Right atrium auricular region (tissue), 2 donors: ENCODE measurements at regions not wholly inside any gene's neighbourhood (a gene's known extent, or its start where the extent isn't known, plus 50 kb on each side); places are given as distances from the start of the nearest gene placed in this dataset.

Source experiments
- DNase-seq: peaks from one replicate; pipeline ENCODE4 v3.0.0-alpha.2; 2019; ENCODE audit warnings: low spot score
- H3K27ac ChIP-seq, 2 donors: fragments of 200-600 bp; sonication (generic); 1 replicate in 1 of 2; 2 replicates in 1 of 2; pipeline ENCODE4 v1.5.1; 2016 to 2019
- H3K27me3 ChIP-seq, 2 donors: fragments of 200-600 bp; sonication (generic); one replicate each; pipeline versions ENCODE4 v1.5.1 to v1.6.0; 2017 to 2019
- H3K36me3 ChIP-seq: fragments of 200-600 bp; sonication (generic); one replicate; pipeline ENCODE4 v1.5.1; 2016
- H3K4me1 ChIP-seq, 2 donors: fragments of 200-600 bp; sonication (generic); one replicate each; pipeline versions ENCODE4 v1.5.1 to v1.6.0; 2017 to 2019
- H3K4me3 ChIP-seq, 2 donors: fragments of 200-600 bp; sonication (generic); 1 replicate in 1 of 2; 2 replicates in 1 of 2; pipeline ENCODE4 v1.5.1; 2017 to 2019; ENCODE audit warnings: mild to moderate bottlenecking in 1 of 2, moderate library complexity in 1 of 2
- H3K9me3 ChIP-seq, 2 donors: fragments of 200-600 bp; sonication (generic); one replicate each; pipeline ENCODE4 v1.5.1; 2019
- CTCF ChIP-seq, 2 donors: fragments of 200-600 bp; sonication (generic); IDR thresholded peaks; one replicate each; pipeline ENCODE4 v1.5.1; 2019; ENCODE audit warnings: antibody characterized with exemption in 2 of 2

GRCh38 chr2:82893190-82893589, 1565.9 kb downstream of the SUCLG1 start:
- H3K9me3 ChIP-seq = no peaks in the 10 kb centered on the region
- no peaks in the 10 kb centered on the region for H3K27me3 ChIP-seq
- H3K27ac ChIP-seq = no peak overlapping the region
- no peak overlapping the region for H3K4me3 ChIP-seq
- no peaks in the 10 kb centered on the region for H3K36me3 ChIP-seq
- no peak for DNase-seq
- no peak for TF ChIP-seq CTCF (IDR thresholded peaks at IDR 0.05)
- H3K4me1 ChIP-seq = no peaks in the 10 kb centered on the region

GRCh38 chr2:82879803-82880202, 1579.3 kb downstream of the SUCLG1 start:
- no peak overlapping the region for H3K27ac ChIP-seq
- no peak for DNase-seq
- no peak for TF ChIP-seq CTCF (IDR thresholded peaks at IDR 0.05)

DNA sequence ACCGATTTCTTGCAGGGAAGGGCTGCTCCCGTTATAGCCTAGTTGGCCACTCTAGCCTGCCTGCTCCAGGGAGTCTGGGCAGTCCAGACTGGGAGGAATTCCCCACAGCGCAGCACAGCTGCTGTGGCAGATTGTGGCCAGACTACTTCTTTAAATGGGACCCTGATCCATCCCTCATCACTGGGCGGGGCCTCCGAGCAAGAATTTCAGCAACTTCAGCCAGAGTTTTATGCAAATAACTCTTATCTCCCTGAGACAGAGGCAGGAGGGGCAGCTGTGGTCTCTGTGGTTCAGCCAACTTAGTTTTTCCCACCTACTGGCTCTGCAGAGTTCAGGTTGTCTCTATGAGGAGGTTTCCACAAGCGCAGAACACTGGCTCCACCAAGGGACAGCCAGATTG, 1583.2 kb downstream of the SUCLG1 start:
- Histone ChIP-seq H3K4me1 (no peaks in the 10 kb centered on the region), H3K27me3 (no peaks in the 10 kb centered on the region), H3K4me3 (no peak overlapping the region), H3K27ac (no peak overlapping the region), H3K36me3 (no peaks in the 10 kb centered on the region), H3K9me3 (no peaks in the 10 kb centered on the region)
- TF ChIP-seq CTCF (IDR thresholded peaks at IDR 0.05) = no peak
- DNase-seq = no peak

More at GRCh38 chr2:82879803-82880202, 1579.3 kb downstream of the SUCLG1 start:
- H3K36me3 ChIP-seq = no peaks in the 10 kb centered on the region
- H3K4me1 ChIP-seq = no peaks in the 10 kb centered on the region
- no peak overlapping the region for H3K4me3 ChIP-seq
- no peaks in the 10 kb centered on the region for H3K27me3 ChIP-seq
- H3K9me3 ChIP-seq = no peaks in the 10 kb centered on the region

GRCh38 chr2:82857967-82858366, 1601.1 kb downstream of the SUCLG1 start:
- TF ChIP-seq CTCF (IDR thresholded peaks at IDR 0.05) = no peak
- H3K36me3 ChIP-seq = no peaks in the 10 kb centered on the region
- H3K4me1 ChIP-seq = no peaks in the 10 kb centered on the region
- no peak for DNase-seq
- no peak overlapping the region for H3K27ac ChIP-seq
- no peak overlapping the region for H3K4me3 ChIP-seq
- H3K9me3 ChIP-seq = no peaks in the 10 kb centered on the region
- H3K27me3 ChIP-seq = no peaks in the 10 kb centered on the region

GRCh38 chr2:82853299-82853698, 1605.8 kb downstream of the SUCLG1 start:
- Histone ChIP-seq H3K27ac (no peak overlapping the region), H3K4me1 (no peaks in the 10 kb centered on the region), H3K36me3 (no peaks in the 10 kb centered on the region), H3K9me3 (no peaks in the 10 kb centered on the region), H3K4me3 (no peak overlapping the region), H3K27me3 (no peaks in the 10 kb centered on the region)
- DNase-seq = no peak
- TF ChIP-seq CTCF (IDR thresholded peaks at IDR 0.05) = no peak

DNA sequence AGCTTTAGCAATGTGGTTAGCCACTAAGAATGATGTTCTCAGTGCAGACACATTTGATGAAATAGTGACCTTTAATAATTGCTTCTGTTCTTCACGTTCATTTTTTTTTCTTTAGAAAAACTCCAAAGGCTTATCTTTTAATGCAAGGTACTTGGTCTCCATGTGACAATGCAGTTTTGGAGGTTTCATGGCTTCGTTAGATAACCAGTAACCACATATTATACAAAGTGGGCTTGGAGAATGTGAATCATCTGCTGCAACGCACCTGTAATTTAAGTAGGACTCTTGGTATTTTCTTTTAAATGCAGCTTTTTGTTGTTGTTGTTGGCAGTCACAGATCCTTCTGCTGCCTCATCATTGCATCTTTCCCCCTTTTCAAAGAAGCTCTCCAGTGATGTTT, 1606.3 kb downstream of the SUCLG1 start:
- no peak overlapping the region for H3K27ac ChIP-seq
- no peaks in the 10 kb centered on the region for H3K9me3 ChIP-seq
- H3K4me3 ChIP-seq = no peak overlapping the region
- H3K27me3 ChIP-seq = no peaks in the 10 kb centered on the region
- H3K36me3 ChIP-seq = no peaks in the 10 kb centered on the region
- no peak for TF ChIP-seq CTCF (IDR thresholded peaks at IDR 0.05)
- no peak for DNase-seq
- no peaks in the 10 kb centered on the region for H3K4me1 ChIP-seq
